Small intestine (tissue), 7 donors: ENCODE measurements at regions not wholly inside any gene's neighbourhood (a gene's known extent, or its start where the extent isn't known, plus 50 kb on each side); places are given as distances from the start of the nearest gene placed in this dataset.
A peak's percentile ranks its signal among the peaks of the same experiment; 100 is the strongest.

Experiments
- DNase-seq, 2 donors: peaks; one replicate each; pipeline versions ENCODE4 v3.0.0 to v3.0.0-alpha.2; 2013
- FAIRE-seq: peaks from 2 replicates; lab custom pipeline; 2012; peaks lifted over from hg19 to GRCh38; lab: Jason Lieb, UNC
- H3K27ac ChIP-seq, 3 donors: one replicate each; pipeline ENCODE4 v1.5.1; 2013; ENCODE audit warnings: low read length in 2 of 3, mild to moderate bottlenecking in 2 of 3, control low read depth in 1 of 3, inconsistent platforms in 1 of 3, low read depth in 1 of 3, moderate library complexity in 1 of 3
- H3K27me3 ChIP-seq, 3 donors: one replicate each; pipeline ENCODE4 v1.6.1; 2013; ENCODE audit warnings: low read length in 3 of 3, inconsistent platforms in 1 of 3; ENCODE audit not compliant: control insufficient read depth in 3 of 3, insufficient read depth in 3 of 3
- H3K36me3 ChIP-seq, 3 donors: one replicate each; pipeline ENCODE4 v1.6.1; 2013; ENCODE audit warnings: low read length in 3 of 3, inconsistent platforms in 1 of 3, low read depth in 1 of 3, mild to moderate bottlenecking in 1 of 3, moderate library complexity in 1 of 3; ENCODE audit not compliant: control insufficient read depth in 3 of 3, insufficient read depth in 2 of 3
- H3K4me1 ChIP-seq, 3 donors: one replicate each; pipeline ENCODE4 v1.6.1; 2013; ENCODE audit warnings: low read length in 2 of 3, inconsistent platforms in 1 of 3, low read depth in 1 of 3, mild to moderate bottlenecking in 1 of 3, moderate library complexity in 1 of 3; ENCODE audit not compliant: control insufficient read depth in 3 of 3, insufficient read depth in 2 of 3
- H3K4me3 ChIP-seq, 3 donors: one replicate each; pipeline ENCODE4 v1.5.1; 2013; ENCODE audit warnings: low read length in 3 of 3, control low read depth in 1 of 3, inconsistent platforms in 1 of 3, low read depth in 1 of 3, mild to moderate bottlenecking in 1 of 3, moderate library complexity in 1 of 3
- H3K9me3 ChIP-seq, 2 donors: one replicate each; pipeline ENCODE4 v1.6.1; 2013; ENCODE audit warnings: low read depth in 1 of 2, low read length in 1 of 2; ENCODE audit not compliant: control insufficient read depth in 2 of 2, insufficient read depth in 1 of 2
- WGBS, 3 donors: extraction: QIAGEN DNeasy Blood & Tissue Kit; methylation state at CpG; one replicate each; pipeline ENCODE4 v1.1.7; 2013; 5-methylcytosine and 5-hydroxymethylcytosine counted together
- donor health status: healthy with polysubstance abuse.
- donor health status: control.
- donor health status: control.
- donor health status: Bipolar disorder and iron deficiency.
- donor health status: healthy.

DNA sequence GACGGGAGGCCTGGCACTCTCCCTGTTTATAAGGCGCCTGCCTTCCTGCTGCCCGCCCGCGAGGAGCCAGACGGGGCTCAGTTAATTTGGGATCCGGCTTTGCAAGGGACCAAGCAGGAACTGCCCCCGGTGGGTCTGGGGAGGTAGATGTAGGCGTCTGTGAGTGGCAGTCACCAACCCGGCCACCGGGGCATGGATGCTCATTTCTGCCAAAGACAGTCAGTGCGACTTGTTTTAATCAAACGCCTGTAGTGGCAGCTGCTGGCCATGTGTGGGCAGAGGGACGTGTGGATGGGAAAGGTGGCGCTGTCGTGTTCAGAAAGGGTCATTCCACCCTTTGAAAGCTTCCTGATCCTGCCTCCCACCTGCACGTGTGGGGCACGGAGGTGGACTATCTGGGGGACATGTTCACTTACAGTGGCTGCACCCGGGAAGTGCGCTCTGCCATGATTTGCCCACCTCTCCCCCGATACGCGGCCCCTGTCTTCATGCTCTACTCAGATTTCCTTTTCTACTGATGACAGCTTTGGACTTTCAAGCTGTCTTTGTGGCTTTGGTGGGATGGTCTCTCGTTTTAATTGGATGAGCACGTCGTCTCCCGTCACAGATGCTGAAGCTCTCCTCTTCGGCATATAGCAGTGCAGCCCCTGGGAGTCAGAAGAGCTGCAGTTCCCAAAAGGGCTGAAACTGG is 60.3 kb upstream of the CIBAR2 start:
- Histone ChIP-seq H3K4me3 (peak overlapping the region in 1 of 3 donors; percentile 58), H3K36me3 (peaks cover 0 to 71% (median 0%) of the 10 kb centered on the region in 3 donors), H3K9me3 (no peaks in the 10 kb centered on the region), H3K4me1 (peaks cover 0 to 67% (median 4%) of the 10 kb centered on the region in 3 donors), H3K27me3 (peaks cover 0 to 12% (median 0%) of the 10 kb centered on the region in 3 donors), H3K27ac (peak overlapping the region in 2 of 3 donors; percentile 4 to 67)
- DNase-seq = peak; percentile 53 to 61
- WGBS, 3 donors = 34 to 40% (median 39%) methylated on average over 28 of the region's 28 CpGs
- FAIRE-seq = no peak

GRCh38 chr16:85173146-85173980 is 61.1 kb upstream of the CIBAR2 start:
- peak in 1 of 2 donors; percentile 61 for DNase-seq
- peak overlapping the region in 2 of 3 donors; percentile 8 to 67 for H3K27ac ChIP-seq
- H3K27me3 ChIP-seq = peaks cover 0 to 12% (median 0%) of the 10 kb centered on the region in 3 donors
- H3K36me3 ChIP-seq = peaks cover 0 to 79% (median 0%) of the 10 kb centered on the region in 3 donors
- H3K4me1 ChIP-seq = peaks cover 0 to 60% (median 4%) of the 10 kb centered on the region in 3 donors
- 50 to 67% (median 59%) methylated on average over 14 of the region's 14 CpGs for WGBS, 3 donors
- no peak for FAIRE-seq
- H3K9me3 ChIP-seq = no peaks in the 10 kb centered on the region
- peak overlapping the region in 1 of 3 donors; percentile 58 for H3K4me3 ChIP-seq

- peaks cover 0 to 85% (median 0%) of the 10 kb centered on the region in 3 donors for H3K36me3 ChIP-seq
- H3K27me3 ChIP-seq = peaks cover 0 to 12% (median 0%) of the 10 kb centered on the region in 3 donors
- peaks cover 0 to 56% (median 4%) of the 10 kb centered on the region in 3 donors for H3K4me1 ChIP-seq
- 47 to 50% (median 48%) methylated on average over 13 to 16 of the region's 16 CpGs for WGBS, 3 donors
- H3K4me3 ChIP-seq = peak overlapping the region in 1 of 3 donors; percentile 58
- peak overlapping the region in 2 of 3 donors; percentile 8 to 67 for H3K27ac ChIP-seq
- no peaks in the 10 kb centered on the region for H3K9me3 ChIP-seq
- no peak for FAIRE-seq
- peak in 1 of 2 donors; percentile 47 for DNase-seq
Observed at GRCh38 chr16:85173981-85174751, 61.9 kb upstream of the CIBAR2 start.

- WGBS, 3 donors = 71 to 76% (median 73%) methylated on average over 25 to 26 of the region's 26 CpGs
- H3K4me3 ChIP-seq = no peak overlapping the region
- no peak for FAIRE-seq
- peaks cover 0 to 9% (median 0%) of the 10 kb centered on the region in 3 donors for H3K27me3 ChIP-seq
- H3K36me3 ChIP-seq = peaks cover 0 to 94% (median 0%) of the 10 kb centered on the region in 3 donors
- no peak for DNase-seq
- H3K4me1 ChIP-seq = peaks cover 0 to 56% (median 4%) of the 10 kb centered on the region in 3 donors
- no peaks in the 10 kb centered on the region for H3K9me3 ChIP-seq
- H3K27ac ChIP-seq = no peak overlapping the region
Observed at GRCh38 chr16:85174871-85175723, 62.8 kb upstream of the CIBAR2 start.

GRCh38 chr16:85175724-85176233 is 63.5 kb upstream of the CIBAR2 start:
- DNase-seq = no peak
- Histone ChIP-seq H3K27ac (no peak overlapping the region), H3K27me3 (peaks cover 0 to 5% (median 0%) of the 10 kb centered on the region in 3 donors), H3K4me1 (peaks cover 0 to 51% (median 0%) of the 10 kb centered on the region in 3 donors), H3K9me3 (no peaks in the 10 kb centered on the region), H3K4me3 (no peak overlapping the region), H3K36me3 (peaks cover 0 to 95% (median 0%) of the 10 kb centered on the region in 3 donors)
- 67 to 84% (median 75%) methylated on average over 10 of the region's 10 CpGs for WGBS, 3 donors
- no peak for FAIRE-seq

DNA sequence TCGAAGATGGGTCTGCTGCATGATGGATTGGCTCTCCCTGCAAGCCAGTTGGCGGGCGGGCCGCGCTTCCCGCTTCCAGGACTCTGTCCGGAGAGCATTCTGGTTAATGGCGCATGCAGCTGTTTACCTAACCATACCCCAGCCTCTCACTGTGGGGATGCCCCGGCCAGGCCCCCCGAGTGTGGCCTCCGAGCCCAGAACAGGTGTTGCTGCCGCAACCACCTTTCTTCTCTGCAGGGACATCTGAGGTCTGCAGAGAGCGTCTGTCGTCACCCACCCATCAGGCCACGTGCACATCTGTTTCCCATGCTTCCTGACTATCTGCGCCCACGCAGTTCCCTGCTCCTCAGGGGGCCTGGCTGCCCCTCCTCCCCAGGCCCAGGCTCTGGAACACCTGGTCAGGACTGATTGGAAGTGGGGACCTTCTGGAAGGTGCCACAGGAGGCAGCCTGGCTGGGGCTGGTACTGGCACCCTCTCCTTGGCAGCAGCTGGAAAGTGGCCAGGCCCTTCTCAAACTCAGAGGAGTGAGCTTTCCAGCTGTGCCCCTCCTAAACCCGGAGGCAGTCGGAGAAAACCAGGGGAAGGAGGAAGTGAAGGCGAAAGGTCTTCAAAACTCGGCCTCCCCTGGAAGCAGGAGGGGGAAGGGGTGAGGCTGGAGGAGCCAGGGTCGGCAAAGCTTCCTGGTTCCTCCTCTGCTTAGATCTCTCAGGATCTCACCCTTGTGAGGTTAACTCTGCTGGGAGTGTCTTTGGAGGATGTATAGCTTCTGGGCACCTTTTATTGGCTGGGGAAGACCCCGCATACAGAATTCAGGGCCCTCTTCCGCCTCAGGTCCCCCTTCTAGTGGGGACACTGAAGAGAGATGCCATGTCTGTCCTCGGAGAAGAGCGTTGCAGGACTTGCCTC is 64.5 kb upstream of the CIBAR2 start:
- WGBS, 3 donors = 52 to 69% (median 60%) methylated on average over 26 of the region's 26 CpGs
- H3K4me1 ChIP-seq = peaks cover 0 to 53% (median 0%) of the 10 kb centered on the region in 3 donors
- H3K9me3 ChIP-seq = no peaks in the 10 kb centered on the region
- FAIRE-seq (no peak), DNase-seq (no peak)
- H3K27me3 ChIP-seq = no peaks in the 10 kb centered on the region
- H3K27ac ChIP-seq = no peak overlapping the region
- peaks cover 0 to 94% (median 0%) of the 10 kb centered on the region in 3 donors for H3K36me3 ChIP-seq
- H3K4me3 ChIP-seq = no peak overlapping the region
